Endodermal cell (in vitro differentiated cells): ENCODE measurements at regions not wholly inside any gene's neighbourhood (a gene's known extent, or its start where the extent isn't known, plus 50 kb on each side); places are given as distances from the start of the nearest gene placed in this dataset.
A peak's percentile ranks its signal among the peaks of the same experiment; 100 is the strongest.

Experiments
- DNase-seq: peaks from one replicate; pipeline ENCODE4 v3.0.0-alpha.2; 2017
- H3K27ac ChIP-seq: 2 replicates; pipeline ENCODE4 v1.5.1; 2013; ENCODE audit warnings: mild to moderate bottlenecking, low read depth, low read length, moderate library complexity
- H3K27me3 ChIP-seq: 2 replicates; pipeline ENCODE4 v1.6.1; 2013; ENCODE audit warnings: mild to moderate bottlenecking, low read length, moderate library complexity; ENCODE audit not compliant: insufficient read depth, control insufficient read depth, poor library complexity, severe bottlenecking
- H3K36me3 ChIP-seq: 2 replicates; pipeline ENCODE4 v1.7.0; 2013; ENCODE audit warnings: mild to moderate bottlenecking, low read length, moderate library complexity; ENCODE audit not compliant: control insufficient read depth, insufficient read depth
- H3K4me1 ChIP-seq: one replicate; pipeline ENCODE4 v1.7.0; 2013; ENCODE audit warnings: low read length; ENCODE audit not compliant: control insufficient read depth, insufficient read depth
- H3K4me3 ChIP-seq: 2 replicates; pipeline ENCODE4 v1.5.1; 2013; ENCODE audit warnings: mild to moderate bottlenecking, low read length, moderate library complexity
- H3K9ac ChIP-seq: 2 replicates; pipeline ENCODE4 v1.6.1; 2013; ENCODE audit warnings: mild to moderate bottlenecking, low read length, moderate library complexity; ENCODE audit not compliant: poor library complexity, severe bottlenecking; ENCODE audit errors: extremely low read depth
- H3K9me3 ChIP-seq: 2 replicates; pipeline ENCODE4 v1.6.1; 2013; ENCODE audit warnings: mild to moderate bottlenecking, low read length, moderate library complexity; ENCODE audit not compliant: control insufficient read depth
- H3K27ac Mint-ChIP-seq: 2 replicates; pipeline ENCODE4 v1.8.0; 2020; ENCODE audit warnings: mixed read lengths
- H3K27me3 Mint-ChIP-seq: 2 replicates; pipeline ENCODE4 v1.8.0; 2021; ENCODE audit warnings: mild to moderate bottlenecking, mixed read lengths; ENCODE audit not compliant: insufficient read depth
- H3K36me3 Mint-ChIP-seq: 2 replicates; pipeline ENCODE4 v1.8.0; 2020; ENCODE audit warnings: low read depth, mixed read lengths
- H3K4me1 Mint-ChIP-seq: 2 replicates; pipeline ENCODE4 v1.8.0; 2020; ENCODE audit warnings: mixed read lengths
- H3K4me3 Mint-ChIP-seq: 2 replicates; pipeline ENCODE4 v1.8.0; 2020; ENCODE audit warnings: mild to moderate bottlenecking, moderate library complexity, mixed read lengths
- H3K9me3 Mint-ChIP-seq: 2 replicates; pipeline ENCODE4 v1.8.0; 2020; ENCODE audit warnings: mild to moderate bottlenecking, mixed read lengths
- CTCF ChIP-seq: fragments of 200-600 bp; sonication (generic); conservative IDR thresholded peaks from 2 replicates; pipeline ENCODE4 v1.5.0; 2021; ENCODE audit warnings: antibody characterized with exemption, mild to moderate bottlenecking
- WGBS, 2 experiments: methylation state at CpG; one replicate each; pipeline versions ENCODE4 v1.1.5 to v1.1.7; 2013; ENCODE audit warnings: missing lambda C conversion rate in 2 of 2, mixed read lengths in 1 of 2; ENCODE audit not compliant: insufficient coverage in 1 of 2, insufficient read length in 1 of 2; 5-methylcytosine and 5-hydroxymethylcytosine counted together

- peaks cover 7% of the 10 kb centered on the region for H3K9me3 ChIP-seq
- H3K27ac Mint-ChIP-seq: no peak overlapping the region
- no peak overlapping the region for H3K27ac ChIP-seq
- H3K4me3 Mint-ChIP-seq: no peak overlapping the region
- H3K27me3 Mint-ChIP-seq: no peaks in the 10 kb centered on the region
- H3K9ac ChIP-seq: no peak overlapping the region
- no peaks in the 10 kb centered on the region for H3K36me3 Mint-ChIP-seq
- no peak for DNase-seq
- no peaks in the 10 kb centered on the region for H3K36me3 ChIP-seq
- H3K4me1 Mint-ChIP-seq: no peaks in the 10 kb centered on the region
- no peaks in the 10 kb centered on the region for H3K4me1 ChIP-seq
- H3K4me3 ChIP-seq: no peak overlapping the region
- no peak for TF ChIP-seq CTCF
- no peaks in the 10 kb centered on the region for H3K27me3 ChIP-seq
- no peaks in the 10 kb centered on the region for H3K9me3 Mint-ChIP-seq
These were observed 914.4 kb upstream of the ROBO1 start for GRCh38 chr3:80682235-80682634.

- Histone ChIP-seq H3K4me3 (no peak overlapping the region), H3K36me3 (no peaks in the 10 kb centered on the region), H3K27me3 (no peaks in the 10 kb centered on the region), H3K27ac (no peak overlapping the region), H3K4me1 (no peaks in the 10 kb centered on the region), H3K9me3 (peaks cover 7% of the 10 kb centered on the region), H3K9ac (no peak overlapping the region)
- H3K27me3 Mint-ChIP-seq: no peaks in the 10 kb centered on the region
- no peak overlapping the region for H3K4me3 Mint-ChIP-seq
- no peak for TF ChIP-seq CTCF
- DNase-seq: no peak
- H3K36me3 Mint-ChIP-seq: no peaks in the 10 kb centered on the region
- H3K27ac Mint-ChIP-seq: no peak overlapping the region
- H3K4me1 Mint-ChIP-seq: no peaks in the 10 kb centered on the region
- WGBS, 2 experiments: 90 to 95% methylated on average over 5 to 6 of the region's 6 CpGs
- H3K9me3 Mint-ChIP-seq: no peaks in the 10 kb centered on the region
These were observed 910.0 kb upstream of the ROBO1 start for GRCh38 chr3:80677796-80678195.

- peak; percentile 25 for TF ChIP-seq CTCF
- no peaks in the 10 kb centered on the region for H3K4me1 Mint-ChIP-seq
- H3K27me3 ChIP-seq: no peaks in the 10 kb centered on the region
- H3K9ac ChIP-seq: no peak overlapping the region
- no peaks in the 10 kb centered on the region for H3K4me1 ChIP-seq
- H3K27ac Mint-ChIP-seq: no peak overlapping the region
- H3K27ac ChIP-seq: no peak overlapping the region
- no peak overlapping the region for H3K4me3 ChIP-seq
- no peaks in the 10 kb centered on the region for H3K9me3 ChIP-seq
- H3K27me3 Mint-ChIP-seq: no peaks in the 10 kb centered on the region
- no peaks in the 10 kb centered on the region for H3K36me3 Mint-ChIP-seq
- no peak for DNase-seq
- no peak overlapping the region for H3K4me3 Mint-ChIP-seq
- H3K9me3 Mint-ChIP-seq: no peaks in the 10 kb centered on the region
- H3K36me3 ChIP-seq: no peaks in the 10 kb centered on the region
These were observed 909.1 kb upstream of the ROBO1 start for GRCh38 chr3:80676866-80677265.
